Calu3 (cell line): ENCODE measurements at regions not wholly inside any gene's neighbourhood (a gene's known extent, or its start where the extent isn't known, plus 50 kb on each side); places are given as distances from the start of the nearest gene placed in this dataset.

Experiments
- BruUV-seq: library from RNA; stranded (reverse); fragments of 400-500 nt; replicated peaks from 2 replicates; lab custom pipeline; 2021; lab: Mats Ljungman, UMichigan
- CTCF ChIA-PET: fragments of 300-600 bp; sonication (Branson Sonifier 250); formaldehyde crosslinking; loops from one replicate; lab custom pipeline; 2022; ENCODE audit warnings: antibody characterized with exemption; lab: Charles Lee
- DNase-seq: peaks from one replicate; pipeline ENCODE4 v3.0.0; 2022
- H3K27ac Mint-ChIP-seq: one replicate; pipeline ENCODE4 v1.8.0; 2022; ENCODE audit warnings: mixed read lengths; ENCODE audit not compliant: unreplicated experiment
- H3K27me3 Mint-ChIP-seq: one replicate; pipeline ENCODE4 v1.8.0; 2022; ENCODE audit warnings: mixed read lengths; ENCODE audit not compliant: unreplicated experiment
- H3K36me3 Mint-ChIP-seq: one replicate; pipeline ENCODE4 v1.8.0; 2022; ENCODE audit warnings: mild to moderate bottlenecking, moderate library complexity, mixed read lengths; ENCODE audit not compliant: insufficient read depth, unreplicated experiment
- H3K4me1 Mint-ChIP-seq: one replicate; pipeline ENCODE4 v1.8.0; 2022; ENCODE audit warnings: mild to moderate bottlenecking, low read depth, mixed read lengths; ENCODE audit not compliant: unreplicated experiment
- H3K4me3 Mint-ChIP-seq: one replicate; pipeline ENCODE4 v1.8.0; 2022; ENCODE audit warnings: mild to moderate bottlenecking, low read depth, moderate library complexity, mixed read lengths; ENCODE audit not compliant: unreplicated experiment
- H3K9me3 Mint-ChIP-seq: one replicate; pipeline ENCODE4 v1.8.0; 2022; ENCODE audit warnings: low read depth, mixed read lengths; ENCODE audit not compliant: unreplicated experiment
- CTCF ChIP-seq: fragments of 200-600 bp; IDR thresholded peaks from one replicate; pipeline ENCODE4 v1.8.0; 2022; ENCODE audit warnings: antibody characterized with exemption; ENCODE audit not compliant: unreplicated experiment
- intact Hi-C: fragments of 100-400 bp; cut with micrococcal nuclease; formaldehyde crosslinking; loops from one replicate; pipeline ENCODE4 v1.10.0; 2022; ENCODE audit not compliant: unreplicated experiment

DNA sequence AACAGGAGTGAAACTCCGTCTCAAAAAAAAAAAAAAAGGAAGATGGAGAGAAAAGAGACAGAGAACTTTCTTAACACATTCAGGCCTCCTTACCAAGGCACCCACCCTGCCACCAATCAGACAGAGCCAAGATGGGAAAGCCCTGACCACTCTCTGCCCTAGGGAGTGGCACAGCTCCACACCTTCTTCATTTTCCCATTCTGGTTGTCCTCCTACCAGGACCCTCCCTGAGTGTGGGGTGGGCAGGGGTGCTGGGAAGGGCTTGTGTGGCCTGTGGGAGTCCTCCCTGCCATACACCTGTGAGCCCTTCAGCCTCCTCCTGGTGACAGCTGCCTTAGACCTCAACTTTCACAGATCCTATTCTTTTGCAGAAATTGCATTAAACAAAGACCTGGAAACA is 513.6 kb downstream of the BCL11B start:
- DNase-seq = no peak
- no peak for TF ChIP-seq CTCF
- CTCF ChIA-PET = no interaction called here
- Mint-ChIP-seq H3K4me1 (no peaks in the 10 kb centered on the region), H3K27ac (no peak overlapping the region), H3K4me3 (no peak overlapping the region), H3K9me3 (peaks cover 13% of the 10 kb centered on the region), H3K36me3 (no peaks in the 10 kb centered on the region), H3K27me3 (no peaks in the 10 kb centered on the region)
- no TSS peak for BruUV-seq
- intact Hi-C loops = no loop called here

- BruUV-seq = no TSS peak
Observed at GRCh38 chr14:98761993-98762392, 510.0 kb downstream of the BCL11B start.

GRCh38 chr14:98766818-98767217 is 505.2 kb downstream of the BCL11B start:
- intact Hi-C loops = no loop called here
- peaks cover 2% of the 10 kb centered on the region for H3K27me3 Mint-ChIP-seq

More at GRCh38 chr14:98761993-98762392, 510.0 kb downstream of the BCL11B start:
- peaks cover 6% of the 10 kb centered on the region for H3K9me3 Mint-ChIP-seq
- H3K4me1 Mint-ChIP-seq = no peaks in the 10 kb centered on the region
- intact Hi-C loops = no loop called here
- H3K27me3 Mint-ChIP-seq = no peaks in the 10 kb centered on the region
- DNase-seq = no peak
- no peaks in the 10 kb centered on the region for H3K36me3 Mint-ChIP-seq
- CTCF ChIA-PET = no interaction called here
- no peak overlapping the region for H3K4me3 Mint-ChIP-seq
- H3K27ac Mint-ChIP-seq = no peak overlapping the region
- no peak for TF ChIP-seq CTCF

DNA sequence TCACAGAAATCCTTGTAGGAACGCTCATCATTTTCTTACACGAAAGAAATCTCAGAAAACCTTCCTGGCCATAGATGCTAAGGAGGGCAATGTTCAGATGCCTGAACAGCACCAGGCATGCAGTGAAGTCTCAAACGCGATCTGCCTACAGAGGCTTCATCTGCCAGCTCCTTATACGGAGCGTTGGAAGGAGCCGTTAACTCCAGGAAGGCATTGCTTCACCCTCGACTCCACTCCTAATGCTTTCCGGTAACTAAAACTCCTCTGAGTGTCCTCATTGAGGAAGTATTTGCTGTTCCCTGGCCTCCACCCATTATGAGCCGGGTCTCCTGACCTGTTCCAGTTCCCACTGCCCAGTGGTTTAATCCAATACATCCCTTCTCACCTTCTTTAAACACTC is 502.7 kb downstream of the BCL11B start:
- Mint-ChIP-seq H3K27ac (no peak overlapping the region), H3K4me3 (no peak overlapping the region), H3K27me3 (peaks cover 26% of the 10 kb centered on the region), H3K9me3 (no peaks in the 10 kb centered on the region), H3K36me3 (no peaks in the 10 kb centered on the region), H3K4me1 (no peaks in the 10 kb centered on the region)
- no peak for TF ChIP-seq CTCF
- DNase-seq = no peak
- intact Hi-C loops = no loop called here
- no TSS peak for BruUV-seq
- CTCF ChIA-PET = no interaction called here

More at GRCh38 chr14:98766818-98767217, 505.2 kb downstream of the BCL11B start:
- no TSS peak for BruUV-seq
- H3K27ac Mint-ChIP-seq = no peak overlapping the region
- peaks cover 6% of the 10 kb centered on the region for H3K9me3 Mint-ChIP-seq
- CTCF ChIA-PET = no interaction called here
- no peak for DNase-seq
- no peaks in the 10 kb centered on the region for H3K4me1 Mint-ChIP-seq
- no peaks in the 10 kb centered on the region for H3K36me3 Mint-ChIP-seq
- TF ChIP-seq CTCF = no peak
- no peak overlapping the region for H3K4me3 Mint-ChIP-seq

- TF ChIP-seq CTCF = no peak
- no TSS peak for BruUV-seq
- DNase-seq = no peak
- CTCF ChIA-PET = no interaction called here
- H3K4me1 Mint-ChIP-seq = no peaks in the 10 kb centered on the region
- peaks cover 34% of the 10 kb centered on the region for H3K27me3 Mint-ChIP-seq
- no peak overlapping the region for H3K27ac Mint-ChIP-seq
- H3K4me3 Mint-ChIP-seq = no peak overlapping the region
- intact Hi-C loops = no loop called here
- no peaks in the 10 kb centered on the region for H3K9me3 Mint-ChIP-seq
- no peaks in the 10 kb centered on the region for H3K36me3 Mint-ChIP-seq
Observed at GRCh38 chr14:98770151-98770550, 501.8 kb downstream of the BCL11B start.
